Renal cortex interstitium (tissue), 11 donors: ENCODE measurements at regions not wholly inside any gene's neighbourhood (a gene's known extent, or its start where the extent isn't known, plus 50 kb on each side); places are given as distances from the start of the nearest gene placed in this dataset.
A peak's percentile ranks its signal among the peaks of the same experiment; 100 is the strongest.
"Not testable (repeated sequence)": the region's sequence is repeated elsewhere in the genome, so short reads cannot be mapped to it uniquely, and the experiment has no call there.

ENCODE experiments used
- DNase-seq, 11 donors: peaks; one replicate each; pipeline ENCODE4 v3.0.0-alpha.2; 2013; ENCODE audit warnings: low read depth in 9 of 11, low spot score in 4 of 11; ENCODE audit errors: extremely low read depth in 1 of 11

DNA sequence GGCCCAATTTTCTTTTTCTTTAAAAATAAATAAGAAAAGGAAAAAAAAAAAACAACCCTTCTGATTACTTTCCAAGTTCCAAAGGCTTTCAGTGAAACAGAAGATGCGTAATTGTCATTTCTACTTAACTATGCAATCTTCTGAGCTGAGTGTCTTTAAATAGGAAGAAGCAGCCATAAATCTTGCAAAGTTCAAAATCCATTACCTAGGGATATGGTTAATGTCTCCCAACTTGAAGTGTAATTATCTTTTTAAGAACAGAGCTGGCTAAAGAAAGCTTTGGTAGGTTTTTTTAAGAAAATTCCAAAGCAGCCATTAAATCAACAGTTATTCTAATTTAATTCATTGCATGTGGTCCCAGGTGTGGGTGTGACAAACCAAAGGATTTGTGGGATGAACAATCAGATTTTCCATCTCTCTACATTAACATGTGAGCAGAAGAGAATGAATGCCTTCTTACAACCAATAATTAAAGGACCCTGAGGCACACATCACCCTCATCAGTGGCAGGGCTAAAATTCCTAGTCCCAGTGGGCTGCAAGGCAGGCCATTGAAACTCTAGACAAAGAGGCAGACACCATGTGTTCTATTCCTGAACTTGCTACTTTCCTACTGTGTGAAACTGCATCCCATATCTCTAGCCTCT is 419.2 kb downstream of the REEP3 start:
- DNase-seq = no peak

DNA sequence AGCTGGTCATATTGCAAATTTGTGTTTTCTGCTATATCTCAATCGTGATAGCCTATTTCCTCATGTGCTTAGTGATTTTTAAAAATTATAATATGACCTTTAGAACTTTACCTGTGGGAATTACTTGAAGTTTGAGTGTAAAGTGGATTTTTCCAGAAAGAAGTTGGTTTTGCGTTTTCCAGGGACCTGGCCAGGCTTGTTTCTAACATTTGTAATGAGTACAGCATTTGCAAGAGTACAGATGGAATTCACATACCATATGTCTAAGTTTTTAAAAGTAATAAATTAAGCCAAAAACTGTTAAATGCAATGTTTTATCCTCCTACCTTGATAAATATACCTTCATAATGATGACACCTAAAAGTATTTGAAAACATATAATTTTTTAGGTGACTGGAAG is 443.2 kb downstream of the REEP3 start:
- DNase-seq = no peak

GRCh38 chr10:63965846-63966245 is 444.6 kb downstream of the REEP3 start:
- no peak for DNase-seq

DNA sequence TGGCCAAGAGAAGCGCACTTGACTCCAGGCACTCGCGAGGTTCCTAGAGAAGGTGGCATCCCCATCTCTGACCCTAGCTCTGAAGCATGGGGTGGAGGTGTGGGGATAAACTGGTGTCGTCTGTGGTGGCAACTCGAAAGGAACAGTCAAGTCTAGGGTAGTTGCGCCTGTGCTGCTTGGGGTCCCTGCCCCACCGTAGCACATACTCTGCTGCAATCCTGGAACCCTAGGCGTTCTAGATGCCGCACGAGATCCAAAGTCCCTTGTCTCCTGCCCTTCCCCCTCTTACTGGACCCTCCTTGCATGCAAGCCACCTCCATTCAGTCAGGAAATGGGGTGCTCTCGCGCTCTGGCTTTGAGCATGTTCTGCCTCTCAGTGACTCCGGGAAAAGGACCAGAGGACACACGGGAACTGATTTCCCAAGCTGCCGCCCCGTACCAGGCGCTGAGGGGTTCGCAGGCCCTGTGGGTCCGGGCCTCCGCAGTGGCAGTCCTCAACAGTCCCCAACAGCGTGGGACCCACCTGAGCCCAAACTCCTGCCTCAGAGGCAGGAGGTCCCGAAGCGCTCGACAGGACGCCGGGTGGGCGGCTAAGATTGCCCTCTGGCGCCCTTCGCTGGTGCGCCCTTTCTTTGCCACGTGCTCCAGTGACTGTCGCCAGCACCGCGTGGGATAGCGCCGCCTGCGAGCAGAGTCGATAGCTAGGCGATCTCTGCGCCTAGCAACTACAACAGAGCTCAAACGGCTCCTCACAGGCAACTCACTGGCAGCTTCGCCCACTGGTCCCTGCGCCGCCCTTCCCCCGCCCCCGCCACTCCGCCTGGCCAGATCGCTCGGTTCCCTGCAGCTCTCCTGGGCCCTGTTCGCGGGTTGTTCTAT is 452.0 kb downstream of the REEP3 start:
- no peak for DNase-seq

DNA sequence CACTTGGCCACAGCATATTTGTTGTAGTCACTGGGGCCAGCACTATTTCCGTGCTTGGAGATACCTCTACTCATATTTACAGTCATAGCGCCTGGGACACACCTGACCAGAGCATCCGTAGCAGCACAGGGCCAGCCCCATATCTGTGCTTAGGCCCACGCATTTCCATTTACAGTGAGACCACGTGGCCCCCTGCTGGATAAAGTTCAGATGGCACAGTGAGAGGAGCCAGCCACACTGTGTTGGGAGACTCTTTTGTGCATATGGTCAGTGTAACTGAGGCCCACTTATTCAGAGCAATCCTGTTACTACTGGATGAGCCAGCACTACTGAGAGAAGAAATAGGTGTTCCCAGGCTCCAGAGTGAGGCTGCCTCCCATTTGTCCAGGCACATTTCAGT is 455.3 kb downstream of the REEP3 start:
- peak in 4 of 11 donors; percentile 6 to 37 (median 10) for DNase-seq

- DNase-seq = peak in 7 of 11 donors; percentile 2 to 33 (median 10)
Observed at GRCh38 chr10:63977329-63977923, 456.2 kb downstream of the REEP3 start.

GRCh38 chr10:63980870-63981269 is 459.7 kb downstream of the REEP3 start:
- not testable (repeated sequence) for DNase-seq

- not testable (repeated sequence) for DNase-seq
Observed at GRCh38 chr10:63984061-63984460, 462.9 kb downstream of the REEP3 start.

- no peak for DNase-seq
Observed at GRCh38 chr10:63986536-63986935, 465.3 kb downstream of the REEP3 start.

GRCh38 chr10:63987212-63987611 is 466.0 kb downstream of the REEP3 start:
- no peak for DNase-seq

- no peak for DNase-seq
Observed at GRCh38 chr10:63994371-63994770, 473.2 kb downstream of the REEP3 start.

GRCh38 chr10:64007157-64007556 is 486.0 kb downstream of the REEP3 start:
- no peak for DNase-seq

- DNase-seq = no peak
Observed at GRCh38 chr10:64010711-64011110, 489.5 kb downstream of the REEP3 start.

DNA sequence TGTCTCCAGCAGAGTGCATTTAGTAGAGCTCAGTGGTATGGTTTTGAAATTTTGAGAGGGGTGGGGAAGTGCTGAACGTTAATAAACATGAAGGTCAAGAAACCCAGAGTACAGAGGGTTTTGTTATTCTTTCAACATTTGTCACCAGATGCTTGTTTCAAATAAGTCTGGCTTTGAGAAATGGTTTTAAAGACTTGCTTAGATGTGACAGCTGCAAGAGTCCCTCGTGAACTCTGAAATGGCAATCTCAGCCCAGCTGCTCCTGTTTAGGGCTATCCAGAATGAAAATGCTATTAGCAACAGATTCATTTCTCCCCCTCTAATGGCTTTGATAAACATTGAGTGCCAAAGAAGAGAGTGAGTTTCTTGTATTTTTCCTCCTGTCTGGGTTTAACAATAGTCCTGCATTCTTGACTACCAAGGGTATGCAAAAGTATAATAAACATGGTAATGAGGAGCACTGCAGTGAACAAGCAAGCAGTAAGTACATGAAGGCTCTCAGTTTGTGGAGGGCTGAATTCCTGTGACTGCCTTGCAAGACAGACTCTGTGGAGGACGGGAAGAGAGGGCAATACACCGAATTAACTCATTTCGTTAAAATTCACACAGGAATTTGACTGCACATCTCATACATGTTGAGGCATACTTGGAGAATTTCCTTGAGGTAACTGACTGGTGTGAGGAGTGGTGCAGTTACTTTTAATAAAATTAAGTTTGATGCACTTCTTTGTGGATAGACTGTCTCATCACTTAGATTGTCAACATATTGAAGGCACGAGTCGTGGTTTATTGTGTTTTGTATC is 490.9 kb downstream of the REEP3 start:
- peak in 2 of 11 donors; percentile 8 to 11 for DNase-seq

- no peak for DNase-seq
Observed at GRCh38 chr10:64014281-64014680, 493.1 kb downstream of the REEP3 start.

GRCh38 chr10:64023926-64024470 is 502.8 kb downstream of the REEP3 start:
- DNase-seq = no peak

DNA sequence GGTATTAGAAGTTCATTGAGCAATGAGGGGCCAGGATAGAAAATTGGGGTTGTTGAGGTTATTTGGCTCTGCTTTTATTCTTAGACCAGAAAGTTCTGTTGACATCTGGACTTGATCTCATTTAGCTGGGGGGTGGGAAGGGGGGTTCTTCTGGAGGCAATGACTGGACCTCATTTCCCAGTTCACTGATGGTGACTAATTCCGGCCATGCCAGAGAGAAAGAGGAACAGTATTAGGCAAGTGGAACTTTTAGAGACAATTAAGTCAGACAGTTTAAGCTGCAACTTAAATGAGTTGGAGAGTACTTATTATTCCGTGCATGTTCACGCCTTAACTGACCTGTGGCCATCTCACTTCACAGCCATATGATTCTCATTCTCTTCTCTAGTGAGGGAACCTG is 512.5 kb downstream of the REEP3 start:
- no peak for DNase-seq

- DNase-seq = no peak
Observed at GRCh38 chr10:64036321-64036930, 515.2 kb downstream of the REEP3 start.
